Brain microvascular endothelial cell (primary cell): ENCODE measurements at regions not wholly inside any gene's neighbourhood (a gene's known extent, or its start where the extent isn't known, plus 50 kb on each side); places are given as distances from the start of the nearest gene placed in this dataset.

Experiments
- DNase-seq: peaks from one replicate; pipeline ENCODE4 v3.0.0-alpha.2; 2020
- H3K27ac ChIP-seq: fragments of 250-450 bp; sonication (Bioruptor Pico); 2 replicates; pipeline ENCODE4 v1.5.1; 2020; ENCODE audit warnings: mild to moderate bottlenecking, moderate library complexity
- H3K27me3 ChIP-seq: fragments of 250-450 bp; sonication (Bioruptor Pico); replicated peaks from 2 replicates; pipeline ENCODE4 v1.5.1; 2020; ENCODE audit warnings: mild to moderate bottlenecking
- H3K36me3 ChIP-seq: fragments of 250-450 bp; sonication (Bioruptor Pico); replicated peaks from 2 replicates; pipeline ENCODE4 v1.5.1; 2020; ENCODE audit warnings: mild to moderate bottlenecking
- H3K4me3 ChIP-seq: 2 replicates; pipeline ENCODE4 v1.5.1; 2011; ENCODE audit warnings: low read depth, mild to moderate bottlenecking, control low read depth, low read length, moderate library complexity
- CTCF ChIP-seq: IDR thresholded peaks from 2 replicates; pipeline ENCODE4 v1.5.1; 2011; ENCODE audit warnings: low read depth, mild to moderate bottlenecking, moderate library complexity, low read length, control low read depth, inconsistent platforms; ENCODE audit errors: missing control alignments
- in situ Hi-C: cut with HindIII; loops from 2 replicates; pipeline ENCODE4 v1.10.0; 2017; ENCODE audit warnings: low sequenced_read_pairs, low pct_ligation_motif_present

- Histone ChIP-seq H3K36me3 (no peaks in the 10 kb centered on the region), H3K27ac (no peak overlapping the region), H3K4me3 (no peak overlapping the region), H3K27me3 (no peaks in the 10 kb centered on the region)
- TF ChIP-seq CTCF, result no peak
- DNase-seq, result no peak
- in situ Hi-C loops, result no loop called here
These were observed 883.3 kb downstream of the CDH11 start for GRCh38 chr16:64238571-64238970.

- in situ Hi-C loops, result no loop called here
- Histone ChIP-seq H3K27me3 (no peaks in the 10 kb centered on the region), H3K27ac (no peak overlapping the region), H3K4me3 (no peak overlapping the region), H3K36me3 (no peaks in the 10 kb centered on the region)
- DNase-seq, result no peak
- no peak for TF ChIP-seq CTCF
These were observed 885.5 kb downstream of the CDH11 start for GRCh38 chr16:64236316-64236715.

- H3K4me3 ChIP-seq, result no peak overlapping the region
These were observed 887.7 kb downstream of the CDH11 start for GRCh38 chr16:64234200-64234599.

GRCh38 chr16:64225696-64226095 lies 896.2 kb downstream of the CDH11 start:
- Histone ChIP-seq H3K36me3 (no peaks in the 10 kb centered on the region), H3K27ac (no peak overlapping the region), H3K27me3 (no peaks in the 10 kb centered on the region), H3K4me3 (no peak overlapping the region)
- in situ Hi-C loops, result no loop called here
- TF ChIP-seq CTCF, result no peak
- DNase-seq, result no peak

More at GRCh38 chr16:64234200-64234599, 887.7 kb downstream of the CDH11 start:
- no peak for TF ChIP-seq CTCF
- Histone ChIP-seq H3K27me3 (no peaks in the 10 kb centered on the region), H3K36me3 (no peaks in the 10 kb centered on the region), H3K27ac (no peak overlapping the region)
- in situ Hi-C loops, result no loop called here
- DNase-seq, result no peak

- in situ Hi-C loops, result no loop called here
- H3K36me3 ChIP-seq, result no peaks in the 10 kb centered on the region
- TF ChIP-seq CTCF, result no peak
These were observed 896.8 kb downstream of the CDH11 start for GRCh38 chr16:64225036-64225435.

GRCh38 chr16:64217789-64218535 lies 903.9 kb downstream of the CDH11 start:
- TF ChIP-seq CTCF, result no peak
- Histone ChIP-seq H3K4me3 (no peak overlapping the region), H3K27ac (no peak overlapping the region), H3K27me3 (no peaks in the 10 kb centered on the region), H3K36me3 (no peaks in the 10 kb centered on the region)
- in situ Hi-C loops, result no loop called here
- no peak for DNase-seq

More at GRCh38 chr16:64225036-64225435, 896.8 kb downstream of the CDH11 start:
- Histone ChIP-seq H3K27ac (no peak overlapping the region), H3K4me3 (no peak overlapping the region), H3K27me3 (no peaks in the 10 kb centered on the region)
- no peak for DNase-seq
